Mesenchymal stem cell (in vitro differentiated cells and primary cell): ENCODE measurements at regions not wholly inside any gene's neighbourhood (a gene's known extent, or its start where the extent isn't known, plus 50 kb on each side); places are given as distances from the start of the nearest gene placed in this dataset.
"Not testable (repeated sequence)": the region's sequence is repeated elsewhere in the genome, so short reads cannot be mapped to it uniquely, and the experiment has no call there.

ENCODE experiments used
- DNase-seq: peaks from one replicate; pipeline ENCODE4 v3.0.0-alpha.2; 2013
- H2AFZ ChIP-seq: one replicate; pipeline ENCODE4 v1.6.1; 2013; ENCODE audit warnings: low read depth, mild to moderate bottlenecking, control low read depth, inconsistent platforms, low read length, moderate library complexity
- H2AK5ac ChIP-seq: 2 replicates; pipeline ENCODE4 v1.6.1; 2013; ENCODE audit warnings: low read length, moderate library complexity, mild to moderate bottlenecking, inconsistent platforms; ENCODE audit not compliant: severe bottlenecking
- H2BK120ac ChIP-seq: one replicate; pipeline ENCODE4 v1.6.1; 2013; ENCODE audit warnings: low read depth, mild to moderate bottlenecking, inconsistent platforms, low read length, moderate library complexity
- H2BK12ac ChIP-seq, 2 experiments: one replicate each; pipeline ENCODE4 v1.6.1; 2013; ENCODE audit warnings: inconsistent platforms in 2 of 2, low read length in 2 of 2, mild to moderate bottlenecking in 2 of 2, moderate library complexity in 2 of 2, control low read depth in 1 of 2
- H2BK15ac ChIP-seq: one replicate; pipeline ENCODE4 v1.6.1; 2013; ENCODE audit warnings: mild to moderate bottlenecking, low read depth, inconsistent platforms; ENCODE audit not compliant: poor library complexity, severe bottlenecking
- H2BK5ac ChIP-seq: 2 replicates; pipeline ENCODE4 v1.6.1; 2013; ENCODE audit warnings: low read depth, mild to moderate bottlenecking, low read length, control low read depth, inconsistent platforms; ENCODE audit not compliant: poor library complexity, severe bottlenecking
- H3K14ac ChIP-seq, 2 experiments: one replicate each; pipeline ENCODE4 v1.6.1; 2013; ENCODE audit warnings: inconsistent platforms in 2 of 2, low read length in 2 of 2, control low read depth in 1 of 2, mild to moderate bottlenecking in 1 of 2, moderate library complexity in 1 of 2
- H3K18ac ChIP-seq, 2 experiments: one replicate each; pipeline ENCODE4 v1.6.1; 2013; ENCODE audit warnings: inconsistent platforms in 2 of 2, low read length in 2 of 2, control low read depth in 1 of 2, low read depth in 1 of 2, mild to moderate bottlenecking in 1 of 2
- H3K23ac ChIP-seq, 2 experiments: one replicate each; pipeline ENCODE4 v1.6.1; 2013; ENCODE audit warnings: inconsistent platforms in 2 of 2, low read length in 2 of 2, mild to moderate bottlenecking in 2 of 2, moderate library complexity in 2 of 2, control low read depth in 1 of 2
- H3K27ac ChIP-seq: 2 replicates; pipeline ENCODE4 v1.5.1; 2013; ENCODE audit warnings: mild to moderate bottlenecking, moderate library complexity, low read length, control low read depth, inconsistent platforms; ENCODE audit not compliant: poor library complexity, severe bottlenecking
- H3K27me3 ChIP-seq, 2 experiments: 2 replicates each; pipeline versions ENCODE4 v1.6.1 to v1.7.0; 2013; ENCODE audit warnings: low read length in 2 of 2, mild to moderate bottlenecking in 2 of 2, moderate library complexity in 2 of 2, control low read depth in 1 of 2, inconsistent platforms in 1 of 2; ENCODE audit not compliant: control insufficient read depth in 1 of 2, insufficient read depth in 1 of 2
- H3K36me3 ChIP-seq, 2 experiments: 2 replicates each; pipeline versions ENCODE4 v1.6.1 to v1.7.0; 2013; ENCODE audit warnings: low read length in 2 of 2, control low read depth in 1 of 2, inconsistent platforms in 1 of 2, low read depth in 1 of 2, mild to moderate bottlenecking in 1 of 2; ENCODE audit not compliant: insufficient read depth in 2 of 2, control insufficient read depth in 1 of 2
- H3K4ac ChIP-seq, 2 experiments: one replicate each; pipeline ENCODE4 v1.6.1; 2013; ENCODE audit warnings: inconsistent platforms in 2 of 2, low read length in 2 of 2, mild to moderate bottlenecking in 2 of 2, moderate library complexity in 2 of 2, control low read depth in 1 of 2, low read depth in 1 of 2
- H3K4me1 ChIP-seq: 2 replicates; pipeline ENCODE4 v1.6.1; 2013; ENCODE audit warnings: low read depth, low read length, control low read depth; ENCODE audit not compliant: control insufficient read depth, insufficient read depth
- H3K4me2 ChIP-seq: 2 replicates; pipeline ENCODE4 v1.6.1; 2013; ENCODE audit warnings: low read length, mild to moderate bottlenecking, inconsistent platforms; ENCODE audit not compliant: poor library complexity, severe bottlenecking
- H3K4me3 ChIP-seq, 2 experiments: 2 replicates each; pipeline versions ENCODE4 v1.5.1 to v1.7.0; 2013; ENCODE audit warnings: low read length in 2 of 2, mild to moderate bottlenecking in 2 of 2, control low read depth in 1 of 2, low read depth in 1 of 2; ENCODE audit not compliant: insufficient read depth in 1 of 2
- H3K79me1 ChIP-seq: replicated peaks from 2 replicates; pipeline ENCODE4 v1.6.1; 2013; ENCODE audit warnings: mild to moderate bottlenecking, control low read depth, low read length, inconsistent platforms; ENCODE audit not compliant: poor library complexity, severe bottlenecking
- H3K9ac ChIP-seq: 2 replicates; pipeline ENCODE4 v1.7.0; 2013; ENCODE audit warnings: mild to moderate bottlenecking, low read length, moderate library complexity
- H3K9me3 ChIP-seq: 2 replicates; pipeline ENCODE4 v1.7.0; 2013; ENCODE audit warnings: mild to moderate bottlenecking, low read length; ENCODE audit not compliant: control insufficient read depth
- H4K8ac ChIP-seq: one replicate; pipeline ENCODE4 v1.6.1; 2013; ENCODE audit warnings: inconsistent platforms, mild to moderate bottlenecking, low read length, moderate library complexity
- H4K91ac ChIP-seq: one replicate; pipeline ENCODE4 v1.6.1; 2013; ENCODE audit warnings: mild to moderate bottlenecking, low read length, inconsistent platforms
- WGBS: methylation state at CpG from one replicate; pipeline ENCODE4 v1.1.7; 2013; ENCODE audit warnings: mixed read lengths; 5-methylcytosine and 5-hydroxymethylcytosine counted together

DNA sequence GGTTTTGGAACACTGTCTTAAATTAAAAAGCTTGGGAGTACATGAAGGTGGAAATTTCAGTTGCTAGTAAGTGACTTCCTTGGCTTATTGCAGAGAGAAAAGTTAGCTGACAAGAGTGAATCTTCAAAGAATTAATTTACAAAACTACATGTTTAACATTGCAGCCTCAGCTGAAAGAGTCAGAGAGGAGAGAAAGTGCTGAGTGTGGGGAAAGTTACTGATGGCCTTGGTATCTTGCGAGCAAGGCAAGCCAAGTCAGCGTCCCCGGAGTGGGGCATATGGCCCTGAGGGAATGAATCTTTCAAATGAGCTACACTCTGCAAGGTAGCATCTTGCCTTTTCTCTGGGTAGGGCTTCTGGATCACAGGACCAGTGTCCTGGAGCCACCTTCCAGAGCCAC, 131.3 kb downstream of the LPIN1 start:
- WGBS = 97% methylated on average over 3 of the region's 3 CpGs
- Histone ChIP-seq H2BK15ac (peak overlapping the region; percentile 44), H2AFZ (no peak overlapping the region), H3K27ac (no peak overlapping the region), H2BK5ac (no peak overlapping the region), H3K9ac (no peak overlapping the region), H3K36me3 (no peaks in the 10 kb centered on the region), H2BK120ac (no peak overlapping the region), H3K27me3 (peaks cover 4 to 22% of the 10 kb centered on the region in 2 experiments), H3K4me1 (peaks cover 3% of the 10 kb centered on the region), H3K9me3 (no peaks in the 10 kb centered on the region), H3K4me3 (no peak overlapping the region), H3K18ac (no peak overlapping the region), H3K23ac (no peak overlapping the region), H3K4ac (no peak overlapping the region), H2BK12ac (no peak overlapping the region), H3K4me2 (no peak overlapping the region), H3K79me1 (no peaks in the 10 kb centered on the region), H4K91ac (no peak overlapping the region), H2AK5ac (no peak overlapping the region), H4K8ac (no peak overlapping the region), H3K14ac (no peak overlapping the region)
- no peak for DNase-seq

DNA sequence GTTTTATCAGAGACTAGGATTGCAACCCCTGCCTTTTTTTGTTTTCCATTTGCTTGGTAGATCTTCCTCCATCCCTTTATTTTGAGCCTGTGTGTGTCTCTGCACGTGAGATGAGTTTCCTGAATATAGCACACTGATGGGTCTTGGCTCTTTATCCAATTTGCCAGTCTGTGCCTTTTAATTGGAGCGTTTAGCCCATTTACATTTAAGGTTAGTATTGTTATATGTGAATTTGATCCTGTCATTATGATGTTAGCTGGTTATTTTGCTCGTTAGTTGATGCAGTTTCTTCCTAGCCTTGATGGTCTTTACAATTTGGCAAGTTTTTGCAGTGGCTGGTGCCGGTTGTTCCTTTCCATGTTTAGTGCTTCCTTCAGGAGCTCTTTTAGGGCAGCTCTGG, 138.8 kb downstream of the LPIN1 start:
- H3K27ac ChIP-seq, DNase-seq, H3K18ac ChIP-seq: not testable (repeated sequence)

DNA sequence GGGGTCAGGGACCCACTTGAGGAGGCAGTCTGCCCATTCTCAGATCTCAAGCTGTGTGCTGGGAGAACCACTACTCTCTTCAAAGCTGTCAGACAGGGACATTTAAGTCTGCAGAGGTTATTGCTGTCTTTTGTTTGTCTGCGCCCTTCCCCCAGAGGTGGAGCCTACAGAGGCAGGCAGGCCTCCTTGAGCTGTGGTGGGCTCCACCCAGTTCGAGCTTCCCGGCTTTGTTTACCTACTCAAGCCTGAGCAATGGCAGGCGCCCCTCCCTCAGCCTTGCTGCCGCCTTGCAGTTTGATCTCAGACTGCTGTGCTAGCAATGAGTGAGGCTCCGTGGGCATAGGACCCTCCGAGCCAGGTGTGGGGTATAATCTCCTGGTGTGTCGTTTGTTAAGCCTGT, 140.5 kb downstream of the LPIN1 start:
- H3K9me3 ChIP-seq = peaks cover 21% of the 10 kb centered on the region
- H3K4ac ChIP-seq, H2BK5ac ChIP-seq, H4K91ac ChIP-seq, H3K4me3 ChIP-seq, H2AFZ ChIP-seq, H3K36me3 ChIP-seq, H3K14ac ChIP-seq, H4K8ac ChIP-seq, H3K23ac ChIP-seq, H3K27me3 ChIP-seq, H2BK120ac ChIP-seq, H3K79me1 ChIP-seq, H2BK12ac ChIP-seq, H3K4me1 ChIP-seq, H2BK15ac ChIP-seq, H3K4me2 ChIP-seq, H3K18ac ChIP-seq, DNase-seq, H3K9ac ChIP-seq, H3K27ac ChIP-seq, H2AK5ac ChIP-seq: not testable (repeated sequence)
- WGBS = 95% methylated on average over 8 of the region's 8 CpGs

More for the DNA sequence above, 138.8 kb downstream of the LPIN1 start:
- H4K8ac ChIP-seq, H3K4me2 ChIP-seq, H3K27me3 ChIP-seq, H3K23ac ChIP-seq, H4K91ac ChIP-seq, H3K14ac ChIP-seq, H2BK12ac ChIP-seq, H3K9ac ChIP-seq, H3K4me1 ChIP-seq, H3K79me1 ChIP-seq, H2BK5ac ChIP-seq, H2BK120ac ChIP-seq, H3K4ac ChIP-seq, H2AFZ ChIP-seq, H2AK5ac ChIP-seq, H3K4me3 ChIP-seq, H3K36me3 ChIP-seq, H2BK15ac ChIP-seq: not testable (repeated sequence)
- 88% methylated on average over 3 of the region's 4 CpGs for WGBS
- peaks cover 17% of the 10 kb centered on the region for H3K9me3 ChIP-seq

DNA sequence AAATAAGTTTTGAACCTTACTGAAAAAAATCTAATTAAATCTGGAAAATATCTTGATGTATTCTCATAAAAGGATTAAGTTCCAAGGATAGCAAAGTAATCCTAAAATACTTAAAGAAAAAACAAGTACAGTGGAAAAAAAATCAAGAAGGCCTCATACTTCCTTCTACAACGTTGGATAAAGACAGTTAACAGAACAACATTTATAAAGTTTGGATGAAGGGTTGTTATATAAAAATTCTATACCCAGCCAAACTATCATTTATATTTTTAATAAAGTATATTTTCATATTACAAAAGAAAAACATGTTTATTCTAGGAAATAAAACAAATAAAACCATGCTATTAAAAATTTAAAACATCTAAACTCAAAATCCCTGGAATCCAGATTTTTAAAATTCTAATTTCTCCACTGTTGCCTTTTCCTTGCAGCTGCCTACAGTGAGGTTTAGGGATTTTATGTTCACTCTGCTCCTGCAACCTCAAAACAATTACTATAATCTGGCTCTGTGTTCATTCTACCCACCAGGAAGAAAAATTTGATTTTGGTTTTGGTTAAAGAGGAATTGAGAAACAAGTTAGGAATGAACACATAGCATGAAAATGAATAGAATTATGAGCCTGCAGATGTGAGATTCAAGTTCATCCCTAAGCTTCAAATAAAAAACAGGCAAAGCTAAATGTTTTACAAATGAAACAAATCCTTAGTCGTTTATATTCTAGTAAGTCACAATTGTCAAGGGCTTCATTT, 142.8 kb downstream of the LPIN1 start:
- Histone ChIP-seq H3K4me2 (no peak overlapping the region), H2AK5ac (no peak overlapping the region), H3K36me3 (no peaks in the 10 kb centered on the region), H2BK120ac (no peak overlapping the region), H3K9ac (no peak overlapping the region), H2BK15ac (no peak overlapping the region), H3K27ac (no peak overlapping the region), H3K4ac (no peak overlapping the region), H3K23ac (no peak overlapping the region), H3K4me3 (no peak overlapping the region), H2BK5ac (no peak overlapping the region), H3K27me3 (no peaks in the 10 kb centered on the region), H2AFZ (no peak overlapping the region), H2BK12ac (no peak overlapping the region), H4K91ac (no peak overlapping the region), H3K18ac (no peak overlapping the region), H3K14ac (no peak overlapping the region), H3K79me1 (no peaks in the 10 kb centered on the region), H3K9me3 (peaks cover 31% of the 10 kb centered on the region), H4K8ac (no peak overlapping the region), H3K4me1 (no peaks in the 10 kb centered on the region)
- DNase-seq = no peak
- WGBS = 75% methylated on average over 1 of the region's 2 CpGs
